ENCODE measurements at regions not wholly inside any gene's neighbourhood (a gene's known extent, or its start where the extent isn't known, plus 50 kb on each side); places are given as distances from the start of the nearest gene placed in this dataset.

DNA sequence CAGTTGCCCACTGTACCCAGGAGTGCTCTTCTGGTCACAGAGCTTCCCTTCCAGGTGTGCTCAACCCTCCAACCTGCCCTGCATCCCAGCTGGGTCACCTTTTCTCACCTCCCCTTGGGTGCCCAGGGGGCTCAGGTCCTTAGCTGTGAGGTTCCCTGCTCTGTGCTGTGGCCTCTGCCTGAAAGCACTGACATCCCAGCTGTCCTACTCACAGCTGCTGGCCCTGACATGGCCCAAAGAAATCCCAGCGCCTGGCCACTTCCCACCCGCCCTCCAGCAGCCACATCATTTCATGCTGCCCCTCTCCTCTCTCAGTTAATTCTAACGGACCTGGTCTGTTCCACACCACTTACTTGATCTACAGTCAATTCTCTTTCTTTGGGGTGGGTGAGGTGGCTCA is 79.9 kb downstream of the ISG20 start:
- no peaks in the 10 kb centered on the region for H4K20me1 ChIP-seq (ENCODE audit: insufficient read depth, low read length)
- ChIA-PET POLR2A (ENCODE audit: unreplicated experiment) (no interaction called here), CTCF (no interaction called here)
- H2AK5ac ChIP-seq (ENCODE audit: low read depth, low read length): no peak overlapping the region
- H3K4me3 ChIP-seq (ENCODE audit: insufficient read depth, low read depth, low read length): no peak overlapping the region
- no peak overlapping the region for H3K4ac ChIP-seq (ENCODE audit: low read depth, low read length)
- H3K27me3 ChIP-seq (ENCODE audit: control insufficient read depth, insufficient read depth, low read length): peaks cover 32% of the 10 kb centered on the region
- no peak overlapping the region for H3K27ac ChIP-seq (ENCODE audit: insufficient read depth, low read length)
- H3K9ac ChIP-seq (ENCODE audit: low read depth, low read length): no peak overlapping the region
- H3K36me3 ChIP-seq (ENCODE audit: control insufficient read depth, insufficient read depth, low read length): no peaks in the 10 kb centered on the region
- no peaks in the 10 kb centered on the region for H3K9me3 ChIP-seq (ENCODE audit: control insufficient read depth, insufficient read depth, low read length)
- H2AK9ac ChIP-seq (replicated peaks; ENCODE audit: low read depth, low read length, poor library complexity): no peak overlapping the region
- H3K18ac ChIP-seq (ENCODE audit: low read depth, low read length): no peak overlapping the region
- in situ Hi-C loops (cut with MboI; ENCODE audit: low sequenced_read_pairs): no loop called here
- no peak overlapping the region for H3K56ac ChIP-seq (ENCODE audit: extremely low read depth, insufficient read depth, low read length)
- no CpG with 5 or more reads among the region's 3 CpGs for WGBS, 2 experiments (ENCODE audit: extremely low coverage in 2 of 2, insufficient read length in 1 of 2)
- no peak overlapping the region for H4K8ac ChIP-seq (ENCODE audit: low read depth in 2 of 2, low read length in 2 of 2)
- H3K79me1 ChIP-seq (ENCODE audit: low read depth in 1 of 2, low read length in 2 of 2): no peaks in the 10 kb centered on the region
- no peak overlapping the region for H4K91ac ChIP-seq (ENCODE audit: insufficient read depth, low read depth, low read length)
- ATAC-seq (ENCODE audit: low read depth) (no peak), DNase-seq (no peak)
- no peak overlapping the region for H3K14ac ChIP-seq (replicated peaks; ENCODE audit: low read depth, low read length)
- no peaks in the 10 kb centered on the region for H3K9me1 ChIP-seq (ENCODE audit: insufficient read depth, low read length)
- H3K4me2 ChIP-seq (ENCODE audit: low read depth, low read length): no peak overlapping the region
- TF ChIP-seq CHD1 (IDR thresholded peaks at IDR 0.05; ENCODE audit: low read depth, low read length) (no peak), MXI1 (IDR thresholded peaks at IDR 0.05; ENCODE audit: borderline replicate concordance, low read depth, low read length) (no peak), RAD21 (IDR thresholded peaks at IDR 0.05; ENCODE audit: low read length) (no peak), CEBPB (IDR thresholded peaks at IDR 0.05; ENCODE audit: low read depth, low read length) (no peak), FOS (IDR thresholded peaks at IDR 0.05; ENCODE audit: low read depth, low read length) (no peak), MAZ (IDR thresholded peaks at IDR 0.05; ENCODE audit: borderline replicate concordance, low read depth, low read length) (no peak), SMC3 (IDR thresholded peaks at IDR 0.05; ENCODE audit: low read depth, low read length) (no peak), RCOR1 (IDR thresholded peaks at IDR 0.05; ENCODE audit: insufficient replicate concordance, low read length) (no peak)
- no peak overlapping the region for H2BK120ac ChIP-seq (ENCODE audit: low read depth, low read length)
- H2BK15ac ChIP-seq (ENCODE audit: low read depth, low read length): no peak overlapping the region
- no peak overlapping the region for H3K23ac ChIP-seq (ENCODE audit: low read depth, low read length)
- no peak overlapping the region for H2BK5ac ChIP-seq (ENCODE audit: low read depth, low read length, poor library complexity, severe bottlenecking)
- no peak overlapping the region for H2BK20ac ChIP-seq (ENCODE audit: low read depth, low read length)
- no TSS peak for BruUV-seq (replicated peaks)
- no peak overlapping the region for H2AFZ ChIP-seq (replicated peaks; ENCODE audit: low read length, poor library complexity)
- H4K5ac ChIP-seq (ENCODE audit: low read depth, low read length): no peak overlapping the region
- intact Hi-C loops (cut with micrococcal nuclease): no loop called here
- dilution Hi-C loops (cut with HindIII; ENCODE audit: low sequenced_read_pairs, unreplicated experiment): no loop called here
- no peaks in the 10 kb centered on the region for H3K4me1 ChIP-seq (ENCODE audit: control insufficient read depth, insufficient read depth, low read length)

Data from IMR-90 (cell line).